ENCODE measurements at regions not wholly inside any gene's neighbourhood (a gene's known extent, or its start where the extent isn't known, plus 50 kb on each side); places are given as distances from the start of the nearest gene placed in this dataset.

GRCh38 chr9:90296539-90296938, 346.1 kb downstream of the DIRAS2 start:
- H4K20me1 ChIP-seq (ENCODE audit: insufficient read depth, low read length): no peaks in the 10 kb centered on the region
- H3F3A ChIP-seq (ENCODE audit: insufficient read depth, low read length): no peaks in the 10 kb centered on the region
- H3K9me2 ChIP-seq (ENCODE audit: low read depth, low read length): no peaks in the 10 kb centered on the region
- H3K9me3 ChIP-seq (ENCODE audit: low read length): no peaks in the 10 kb centered on the region
- no peak overlapping the region for H3K4me2 ChIP-seq (ENCODE audit: low read length)
- no peak overlapping the region for H2AFZ ChIP-seq (ENCODE audit: low read length)
- no peaks in the 10 kb centered on the region for H3K27me3 ChIP-seq (ENCODE audit: insufficient read depth, low read length)
- no peaks in the 10 kb centered on the region for H3K36me3 ChIP-seq (ENCODE audit: insufficient read depth, low read length)
- H3K79me2 ChIP-seq (ENCODE audit: insufficient read depth, low read length): no peaks in the 10 kb centered on the region
- no peak overlapping the region for H3K4me3 ChIP-seq (ENCODE audit: low read depth, low read length, poor library complexity, severe bottlenecking)
- no peak overlapping the region for H3K27ac ChIP-seq (ENCODE audit: low read depth, low read length, poor library complexity, severe bottlenecking)
- H3K4me1 ChIP-seq (ENCODE audit: insufficient read depth, low read length, severe bottlenecking): no peaks in the 10 kb centered on the region
- H3K9ac ChIP-seq (ENCODE audit: low read length): no peak overlapping the region
- TF ChIP-seq CTCF (IDR thresholded peaks at IDR 0.05; ENCODE audit: low read length): no peak
- no peak for TF ChIP-seq EZH2 (IDR thresholded peaks at IDR 0.05; ENCODE audit: borderline replicate concordance, low read length)

- no peaks in the 10 kb centered on the region for H3K9me3 ChIP-seq (ENCODE audit: low read length)
- H3K9ac ChIP-seq (ENCODE audit: low read length): no peak overlapping the region
- H3K4me2 ChIP-seq (ENCODE audit: low read length): no peak overlapping the region
- H3K4me3 ChIP-seq (ENCODE audit: low read depth, low read length, poor library complexity, severe bottlenecking): no peak overlapping the region
- no peak for TF ChIP-seq EZH2 (IDR thresholded peaks at IDR 0.05; ENCODE audit: borderline replicate concordance, low read length)
- no peak for TF ChIP-seq CTCF (IDR thresholded peaks at IDR 0.05; ENCODE audit: low read length)
- H3K4me1 ChIP-seq (ENCODE audit: insufficient read depth, low read length, severe bottlenecking): no peaks in the 10 kb centered on the region
- no peaks in the 10 kb centered on the region for H3K36me3 ChIP-seq (ENCODE audit: insufficient read depth, low read length)
- no peak overlapping the region for H2AFZ ChIP-seq (ENCODE audit: low read length)
- no peaks in the 10 kb centered on the region for H4K20me1 ChIP-seq (ENCODE audit: insufficient read depth, low read length)
- H3K27ac ChIP-seq (ENCODE audit: low read depth, low read length, poor library complexity, severe bottlenecking): no peak overlapping the region
- H3F3A ChIP-seq (ENCODE audit: insufficient read depth, low read length): no peaks in the 10 kb centered on the region
- no peaks in the 10 kb centered on the region for H3K9me2 ChIP-seq (ENCODE audit: low read depth, low read length)
- H3K79me2 ChIP-seq (ENCODE audit: insufficient read depth, low read length): no peaks in the 10 kb centered on the region
- H3K27me3 ChIP-seq (ENCODE audit: insufficient read depth, low read length): no peaks in the 10 kb centered on the region
Measured at GRCh38 chr9:90299968-90300367, 342.7 kb downstream of the DIRAS2 start.

- Histone ChIP-seq H3K36me3 (ENCODE audit: insufficient read depth, low read length) (no peaks in the 10 kb centered on the region), H4K20me1 (ENCODE audit: insufficient read depth, low read length) (no peaks in the 10 kb centered on the region), H3K9ac (ENCODE audit: low read length) (no peak overlapping the region), H3K9me3 (ENCODE audit: low read length) (no peaks in the 10 kb centered on the region), H3K4me2 (ENCODE audit: low read length) (no peak overlapping the region), H2AFZ (ENCODE audit: low read length) (no peak overlapping the region), H3K4me1 (ENCODE audit: insufficient read depth, low read length, severe bottlenecking) (no peaks in the 10 kb centered on the region), H3K27ac (ENCODE audit: low read depth, low read length, poor library complexity, severe bottlenecking) (no peak overlapping the region), H3F3A (ENCODE audit: insufficient read depth, low read length) (no peaks in the 10 kb centered on the region), H3K4me3 (ENCODE audit: low read depth, low read length, poor library complexity, severe bottlenecking) (no peak overlapping the region), H3K9me2 (ENCODE audit: low read depth, low read length) (no peaks in the 10 kb centered on the region), H3K79me2 (ENCODE audit: insufficient read depth, low read length) (no peaks in the 10 kb centered on the region), H3K27me3 (ENCODE audit: insufficient read depth, low read length) (no peaks in the 10 kb centered on the region)
- no peak for TF ChIP-seq CTCF (IDR thresholded peaks at IDR 0.05; ENCODE audit: low read length)
- TF ChIP-seq EZH2 (IDR thresholded peaks at IDR 0.05; ENCODE audit: borderline replicate concordance, low read length): no peak
Measured at GRCh38 chr9:90300611-90301276, 341.9 kb downstream of the DIRAS2 start.

Data from OCI-LY1 (cell line).